ENCODE measurements at regions not wholly inside any gene's neighbourhood (a gene's known extent, or its start where the extent isn't known, plus 50 kb on each side); places are given as distances from the start of the nearest gene placed in this dataset.
"Not testable (repeated sequence)": the region's sequence is repeated elsewhere in the genome, so short reads cannot be mapped to it uniquely, and the experiment has no call there.

DNA sequence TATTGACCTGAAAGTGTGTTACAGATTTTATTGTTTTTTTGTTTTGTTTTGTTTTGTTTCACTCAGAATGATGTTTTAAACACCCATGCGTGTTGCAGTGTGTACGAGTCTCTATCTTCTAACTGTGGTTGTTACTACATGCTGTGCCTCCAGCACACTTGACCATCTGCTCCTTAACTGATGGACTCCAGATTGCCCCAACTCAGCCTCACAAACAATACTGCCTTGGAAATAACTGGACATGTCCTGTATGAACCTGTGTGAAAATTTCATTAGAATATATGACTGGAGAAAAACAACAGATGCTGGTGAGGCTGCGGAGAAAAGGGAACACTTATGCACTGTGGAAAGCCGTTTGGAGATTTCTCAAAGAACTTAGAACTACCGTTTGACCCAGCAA is 68.7 kb upstream of the HAND1 start:
- DNase-seq (ENCODE audit: low spot score), result no peak

DNA sequence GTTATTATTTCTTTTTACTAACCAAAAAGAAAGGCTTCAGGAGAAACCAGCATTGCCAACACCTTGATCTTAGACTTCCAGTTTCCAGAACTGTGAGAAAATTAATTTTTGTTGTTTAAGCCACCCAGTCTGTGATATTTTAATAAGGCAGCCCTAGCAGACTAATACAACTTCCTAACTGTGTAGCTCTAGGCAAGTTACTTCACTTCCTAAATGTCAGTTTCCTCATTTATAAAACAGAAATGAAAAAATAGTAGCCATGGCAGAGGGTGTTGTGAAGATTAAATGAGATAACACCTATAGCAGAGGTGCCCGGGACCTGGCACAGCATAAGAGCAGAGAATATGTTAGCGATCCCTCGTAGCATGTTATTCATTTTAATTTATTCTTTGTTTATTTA is 66.6 kb upstream of the HAND1 start:
- no peak for DNase-seq (ENCODE audit: low spot score)

DNA sequence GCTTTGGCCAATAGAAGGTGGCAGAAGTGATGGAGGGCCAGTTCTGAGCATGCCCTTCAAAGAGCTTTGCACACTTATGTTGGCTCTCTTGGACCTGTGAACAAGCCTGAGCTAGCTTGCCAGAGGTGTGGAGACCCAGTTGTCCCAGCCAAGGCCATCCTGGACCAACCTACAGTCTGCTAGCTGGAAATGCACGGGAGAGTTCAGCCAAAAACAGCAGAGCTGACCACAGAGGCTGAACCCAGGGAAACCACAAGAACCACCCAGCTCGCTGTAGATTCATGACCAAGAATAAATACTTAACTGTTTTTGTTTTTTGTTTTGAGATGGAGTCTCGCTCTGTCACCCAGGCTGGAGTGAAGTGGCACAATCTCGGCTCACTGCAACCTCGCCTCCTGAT is 65.4 kb upstream of the HAND1 start:
- no peak for DNase-seq (ENCODE audit: low spot score)

DNA sequence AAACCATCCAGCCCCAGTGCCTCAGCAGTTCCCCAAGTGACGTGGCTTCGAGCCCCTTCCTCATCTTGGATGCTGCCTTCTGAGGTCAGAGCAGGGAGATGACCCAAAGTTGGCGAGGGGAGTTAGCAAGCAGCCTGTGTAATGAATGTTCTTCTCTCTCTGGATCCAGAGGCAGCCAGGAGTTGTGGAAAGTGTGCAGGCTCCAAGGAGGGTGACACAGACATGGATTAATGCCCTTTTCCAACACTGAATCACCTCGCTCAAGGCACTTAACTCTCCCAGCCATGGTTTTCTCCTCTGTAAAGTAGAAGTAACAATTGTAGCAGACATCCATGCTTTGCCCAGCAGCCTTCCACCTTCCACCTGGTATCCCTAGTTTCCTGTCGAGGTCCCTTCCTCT is 64.6 kb upstream of the HAND1 start:
- DNase-seq (ENCODE audit: low spot score), result no peak

DNA sequence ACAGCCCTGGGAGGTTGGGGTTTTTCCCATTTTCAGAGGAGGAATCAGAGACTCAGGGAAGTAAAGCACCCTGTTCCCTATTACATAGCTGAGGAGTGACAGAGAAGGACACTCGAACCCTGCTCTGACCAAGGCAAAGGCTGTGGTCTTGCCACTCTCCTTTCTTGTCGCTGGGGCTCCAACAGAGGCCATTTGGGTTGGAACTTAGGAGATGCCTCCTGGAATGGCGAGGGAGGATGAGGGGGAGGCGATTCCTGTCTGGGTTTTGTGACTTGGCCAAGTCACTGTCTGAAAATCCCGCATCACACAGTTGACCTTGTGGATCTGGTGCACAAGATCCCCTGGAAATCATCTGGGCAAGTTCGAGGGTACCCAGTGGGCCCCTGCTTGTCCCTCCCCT is 64.0 kb upstream of the HAND1 start:
- DNase-seq (ENCODE audit: low spot score), result no peak

DNA sequence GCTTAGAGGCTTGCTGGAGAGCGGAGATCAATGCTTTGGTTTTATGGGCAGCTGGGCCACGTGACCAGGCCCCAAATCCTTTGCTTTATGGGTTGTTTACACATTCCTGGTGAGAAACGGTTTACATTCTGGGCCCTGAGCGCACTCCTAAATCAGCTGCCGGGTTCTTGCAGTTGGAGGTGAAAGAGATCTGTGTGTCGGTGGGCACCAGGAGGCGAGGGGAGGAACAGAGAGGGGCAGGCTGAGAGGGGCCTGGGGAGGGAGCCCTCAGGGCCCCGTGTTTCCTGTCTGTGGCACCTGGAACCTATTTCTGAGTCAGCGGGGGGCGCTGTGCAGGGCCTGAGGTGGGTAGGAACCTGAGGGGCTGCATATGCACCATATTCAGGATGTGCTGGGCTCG is 63.5 kb upstream of the HAND1 start:
- no peak for DNase-seq (ENCODE audit: low spot score)

DNA sequence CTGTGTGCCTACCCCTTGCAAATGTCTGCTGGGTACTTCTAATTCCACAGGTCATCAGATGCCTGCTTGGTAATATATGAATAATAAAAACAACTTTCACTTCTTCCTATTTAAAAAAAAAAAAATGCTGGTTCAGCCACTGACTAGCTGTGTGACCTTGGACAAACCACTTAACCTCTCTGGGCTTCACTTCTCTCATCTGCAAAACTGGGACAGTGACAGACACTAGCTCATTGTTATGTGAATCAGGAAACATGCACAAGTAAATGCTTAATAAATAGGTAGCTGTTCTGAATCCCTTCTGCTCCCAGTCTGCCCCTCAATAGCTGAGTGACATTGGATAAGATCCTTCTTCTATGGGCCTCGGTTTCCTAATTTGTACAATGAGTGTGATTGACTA is 62.6 kb upstream of the HAND1 start:
- no peak for DNase-seq (ENCODE audit: low spot score)

DNA sequence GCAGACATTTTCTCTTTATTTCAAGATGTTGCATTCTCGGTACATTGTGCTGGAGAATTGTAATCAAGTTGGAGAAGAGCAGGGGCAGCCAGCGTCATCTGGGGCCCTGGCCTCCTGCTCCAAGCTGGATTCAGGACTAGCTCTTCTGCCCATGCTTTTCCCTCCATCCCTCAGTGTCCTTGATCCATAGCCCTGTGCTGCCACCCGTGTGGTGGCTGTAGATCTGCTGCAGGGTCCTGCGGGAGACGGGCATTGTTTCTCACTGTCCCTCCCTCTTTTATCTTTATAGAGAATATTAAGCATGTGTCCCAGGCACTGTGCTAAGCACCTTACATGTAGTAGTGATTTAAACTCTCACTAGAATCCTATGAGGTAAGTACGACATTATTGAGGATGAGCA is 60.5 kb upstream of the HAND1 start:
- DNase-seq (ENCODE audit: low spot score), result no peak

DNA sequence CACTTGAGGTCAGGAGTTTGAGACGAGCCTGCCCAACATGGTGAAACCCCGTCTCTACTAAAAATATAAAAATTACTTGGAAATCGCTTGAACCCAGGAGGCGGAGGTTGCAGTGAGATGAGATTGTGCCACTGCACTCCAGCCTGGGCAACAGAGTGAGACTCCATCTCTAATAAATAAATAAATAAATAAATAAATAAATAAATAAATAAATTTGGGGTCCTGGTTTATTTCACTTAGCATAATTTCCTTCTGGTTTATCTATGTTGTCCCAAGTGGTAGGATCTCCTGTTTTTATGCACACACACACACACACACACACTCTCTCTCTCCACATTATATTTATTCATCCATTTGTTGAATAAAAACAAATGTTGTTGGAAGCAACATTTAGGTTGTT is 58.4 kb upstream of the HAND1 start:
- DNase-seq (ENCODE audit: low spot score), result not testable (repeated sequence)

DNA sequence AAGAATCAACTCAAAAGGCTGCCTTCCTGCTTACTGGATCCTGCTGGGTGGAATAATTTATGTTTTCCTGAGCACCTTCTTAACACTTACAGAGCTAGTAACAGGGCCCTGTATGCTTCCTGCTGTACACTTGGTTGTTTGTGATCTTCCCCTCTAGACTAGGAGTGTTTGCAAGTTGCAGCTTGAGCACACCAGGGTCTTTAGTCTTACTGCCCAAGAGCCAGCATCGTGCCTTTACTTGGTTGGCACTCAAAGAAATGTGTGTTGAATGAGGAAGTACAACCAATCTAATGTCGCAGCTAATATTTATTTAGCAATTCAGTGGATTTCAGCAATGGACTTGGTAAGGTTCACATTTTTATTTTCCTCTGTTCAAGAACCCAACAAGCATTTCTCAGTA is 57.5 kb upstream of the HAND1 start:
- no peak for DNase-seq (ENCODE audit: low spot score)

DNA sequence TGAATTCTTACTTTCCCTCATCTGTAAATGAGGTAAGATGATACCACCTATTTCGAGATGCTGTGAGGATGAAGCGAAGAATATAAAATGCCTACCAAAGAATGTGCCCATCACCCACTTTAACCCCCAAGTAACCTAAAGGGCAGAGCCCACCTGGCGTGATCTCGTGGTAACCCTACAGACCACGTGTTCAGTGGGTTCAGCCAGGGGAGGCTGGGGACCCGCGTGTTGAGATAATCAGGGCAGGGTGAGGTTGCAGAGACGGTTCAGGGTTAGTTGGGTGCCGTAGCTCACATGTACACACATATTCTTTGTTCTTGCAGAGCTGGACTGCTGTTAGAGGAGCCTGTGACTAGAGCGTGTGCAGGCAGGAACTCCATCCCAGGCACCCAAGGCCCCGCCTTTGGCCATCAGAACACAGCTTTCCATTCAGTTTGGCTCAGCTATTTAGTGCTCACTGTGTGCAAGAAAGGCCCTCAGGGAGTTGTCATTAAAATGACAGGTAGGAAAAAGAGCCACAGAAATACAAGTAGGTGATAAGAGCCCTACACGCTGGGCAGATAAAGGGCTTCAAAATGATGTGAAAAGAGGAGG is 56.5 kb upstream of the HAND1 start:
- no peak for DNase-seq (ENCODE audit: low spot score)

DNA sequence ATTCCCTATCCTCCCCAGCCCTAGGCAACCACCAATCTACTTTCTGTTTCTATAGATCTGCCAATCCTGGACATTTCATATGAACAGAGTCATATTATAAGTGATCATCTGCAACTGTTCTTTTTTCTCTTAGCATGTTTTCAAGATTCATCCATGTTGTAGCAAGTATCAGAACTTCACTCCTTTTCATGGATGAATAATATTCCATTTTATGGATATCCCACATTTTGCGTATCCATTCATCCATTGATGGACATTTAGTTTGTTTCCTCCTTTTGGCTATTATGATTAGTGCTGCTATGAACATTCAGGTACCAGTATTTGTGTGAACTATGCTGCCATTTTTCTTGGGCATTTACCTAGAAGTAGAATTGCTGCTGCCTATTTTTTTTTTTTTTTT is 51.3 kb upstream of the HAND1 start:
- no peak for DNase-seq (ENCODE audit: low spot score)

DNA sequence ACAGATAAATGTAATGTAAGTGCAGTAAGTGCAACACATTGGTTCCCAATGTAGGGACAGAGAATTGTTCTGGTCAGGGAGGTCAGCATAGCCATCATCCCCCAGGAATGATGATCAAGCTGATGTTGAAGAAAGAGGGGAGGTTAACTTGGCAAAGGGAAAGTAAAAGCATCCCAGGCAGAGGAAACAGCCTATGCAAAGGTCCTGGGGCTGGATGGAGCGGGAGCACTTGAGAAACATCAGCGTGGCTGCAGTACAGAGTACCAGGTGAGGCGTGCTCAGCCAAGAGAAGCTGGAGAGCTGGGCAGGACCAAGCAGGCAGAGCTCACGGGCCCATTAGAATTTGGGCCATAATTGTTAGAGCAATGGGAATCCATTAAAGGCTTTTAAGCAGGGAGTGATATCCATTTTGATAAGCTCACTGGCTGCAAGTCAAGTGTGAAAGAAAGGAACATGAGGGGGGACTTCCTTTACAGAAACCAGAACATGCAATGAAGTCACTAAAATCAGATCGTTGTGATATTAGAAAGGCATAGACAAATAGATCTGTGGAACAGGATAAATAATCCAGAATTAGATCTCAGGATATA is 50.1 kb upstream of the HAND1 start:
- DNase-seq (ENCODE audit: low spot score), result no peak
